Panc1 (cell line): ENCODE measurements at regions not wholly inside any gene's neighbourhood (a gene's known extent, or its start where the extent isn't known, plus 50 kb on each side); places are given as distances from the start of the nearest gene placed in this dataset.

Experiments
- CTCF ChIP-seq: fragments of 450-650 bp; IDR thresholded peaks from 2 replicates; pipeline ENCODE4 v1.5.1; 2017; ENCODE audit warnings: mild to moderate bottlenecking
- POLR2AphosphoS5 ChIP-seq: IDR thresholded peaks from 2 replicates; pipeline ENCODE4 v1.6.1; 2012; ENCODE audit warnings: mild to moderate bottlenecking, low read depth, low read length, moderate library complexity

- TF ChIP-seq CTCF: no peak
- no peak for TF ChIP-seq POLR2AphosphoS5
These were observed 321.3 kb downstream of the SAMD5 start for GRCh38 chr6:147829835-147830234.
